Left ventricle myocardium inferior (tissue), 1 donor: ENCODE measurements at regions not wholly inside any gene's neighbourhood (a gene's known extent, or its start where the extent isn't known, plus 50 kb on each side); places are given as distances from the start of the nearest gene placed in this dataset.

ENCODE experiments used
- DNase-seq: peaks from one replicate; pipeline ENCODE4 v3.0.0-alpha.2; 2020
- H3K27ac ChIP-seq: fragments of 200-600 bp; replicated peaks from 2 replicates; pipeline ENCODE4 v1.8.0; 2021
- H3K27me3 ChIP-seq: fragments of 200-600 bp; 2 replicates; pipeline ENCODE4 v1.8.0; 2021; ENCODE audit warnings: low read depth
- H3K36me3 ChIP-seq: fragments of 200-600 bp; 2 replicates; pipeline ENCODE4 v1.8.0; 2021
- H3K4me1 ChIP-seq: fragments of 200-600 bp; 2 replicates; pipeline ENCODE4 v1.8.0; 2021
- H3K4me3 ChIP-seq: fragments of 200-600 bp; 2 replicates; pipeline ENCODE4 v1.8.0; 2021; ENCODE audit warnings: mild to moderate bottlenecking, moderate library complexity
- H3K9me3 ChIP-seq: fragments of 200-600 bp; replicated peaks from 2 replicates; pipeline ENCODE4 v1.8.0; 2021
- CTCF ChIP-seq: fragments of 200-600 bp; IDR thresholded peaks from 2 replicates; pipeline ENCODE4 v1.8.0; 2021; ENCODE audit warnings: antibody characterized with exemption, mild to moderate bottlenecking, borderline replicate concordance
- intact Hi-C: fragments of 100-400 bp; cut with micrococcal nuclease; formaldehyde crosslinking; loops from one replicate; pipeline ENCODE4 v1.11.0; 2022
- donor health status: DM: no; HTN: yes; CAD: no; lungs with severe emphysema.

GRCh38 chr12:108017472-108018057, 111.5 kb upstream of the WSCD2 start:
- DNase-seq = no peak
- no peak overlapping the region for H3K27ac ChIP-seq
- no peak for TF ChIP-seq CTCF
- intact Hi-C loops = no loop called here
- no peaks in the 10 kb centered on the region for H3K36me3 ChIP-seq
- H3K9me3 ChIP-seq = no peaks in the 10 kb centered on the region
- H3K27me3 ChIP-seq = peaks cover 92% of the 10 kb centered on the region
- no peaks in the 10 kb centered on the region for H3K4me1 ChIP-seq
- H3K4me3 ChIP-seq = no peak overlapping the region

- Histone ChIP-seq H3K9me3 (no peaks in the 10 kb centered on the region), H3K36me3 (no peaks in the 10 kb centered on the region), H3K27ac (no peak overlapping the region), H3K4me1 (no peaks in the 10 kb centered on the region), H3K27me3 (peaks cover 80% of the 10 kb centered on the region), H3K4me3 (no peak overlapping the region)
- TF ChIP-seq CTCF = no peak
- intact Hi-C loops = no loop called here
- DNase-seq = no peak
Measured at GRCh38 chr12:108019862-108020261, 109.2 kb upstream of the WSCD2 start.

GRCh38 chr12:108021141-108021540, 107.9 kb upstream of the WSCD2 start:
- H3K4me1 ChIP-seq = no peaks in the 10 kb centered on the region
- TF ChIP-seq CTCF = no peak
- no peak overlapping the region for H3K27ac ChIP-seq
- no peak overlapping the region for H3K4me3 ChIP-seq
- peaks cover 80% of the 10 kb centered on the region for H3K27me3 ChIP-seq
- intact Hi-C loops = no loop called here
- H3K9me3 ChIP-seq = no peaks in the 10 kb centered on the region
- no peaks in the 10 kb centered on the region for H3K36me3 ChIP-seq
- no peak for DNase-seq

- DNase-seq = no peak
- Histone ChIP-seq H3K27me3 (peaks cover 80% of the 10 kb centered on the region), H3K27ac (no peak overlapping the region), H3K9me3 (no peaks in the 10 kb centered on the region), H3K36me3 (no peaks in the 10 kb centered on the region), H3K4me1 (no peaks in the 10 kb centered on the region), H3K4me3 (no peak overlapping the region)
- TF ChIP-seq CTCF = no peak
- intact Hi-C loops = no loop called here
Measured at GRCh38 chr12:108021949-108022522, 107.1 kb upstream of the WSCD2 start.

GRCh38 chr12:108029051-108029835, 99.8 kb upstream of the WSCD2 start:
- no peak overlapping the region for H3K4me3 ChIP-seq
- peaks cover 92% of the 10 kb centered on the region for H3K27me3 ChIP-seq
- H3K9me3 ChIP-seq = no peaks in the 10 kb centered on the region
- no peak for TF ChIP-seq CTCF
- H3K36me3 ChIP-seq = no peaks in the 10 kb centered on the region
- DNase-seq = no peak
- H3K4me1 ChIP-seq = no peaks in the 10 kb centered on the region
- intact Hi-C loops = no loop called here
- H3K27ac ChIP-seq = no peak overlapping the region
